ENCODE measurements at regions not wholly inside any gene's neighbourhood (a gene's known extent, or its start where the extent isn't known, plus 50 kb on each side); places are given as distances from the start of the nearest gene placed in this dataset.

DNA sequence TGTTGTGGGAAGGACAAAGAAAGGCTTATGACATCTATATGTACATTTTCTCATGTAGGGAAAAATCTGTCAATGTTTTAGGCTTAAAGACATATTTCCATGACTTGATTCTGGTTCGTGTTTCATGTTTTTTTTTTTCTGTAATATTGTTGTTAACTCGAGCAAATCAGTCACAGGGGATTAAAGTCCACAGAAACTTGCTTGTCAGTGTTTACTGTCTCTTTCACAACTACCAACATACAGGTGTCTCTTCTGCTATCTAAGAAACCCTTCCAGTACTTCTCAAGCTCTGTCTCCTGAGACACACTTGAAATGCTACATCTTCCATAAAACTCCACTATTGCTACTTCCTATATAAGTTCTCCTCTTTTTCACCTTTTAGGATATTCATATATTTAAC, 130.9 kb upstream of the SLITRK6 start:
- no peak for TF ChIP-seq POLR2A (IDR thresholded peaks at IDR 0.05; ENCODE audit: extremely low read depth, insufficient read length)
- DNase-seq (ENCODE audit: low read depth): no peak

DNA sequence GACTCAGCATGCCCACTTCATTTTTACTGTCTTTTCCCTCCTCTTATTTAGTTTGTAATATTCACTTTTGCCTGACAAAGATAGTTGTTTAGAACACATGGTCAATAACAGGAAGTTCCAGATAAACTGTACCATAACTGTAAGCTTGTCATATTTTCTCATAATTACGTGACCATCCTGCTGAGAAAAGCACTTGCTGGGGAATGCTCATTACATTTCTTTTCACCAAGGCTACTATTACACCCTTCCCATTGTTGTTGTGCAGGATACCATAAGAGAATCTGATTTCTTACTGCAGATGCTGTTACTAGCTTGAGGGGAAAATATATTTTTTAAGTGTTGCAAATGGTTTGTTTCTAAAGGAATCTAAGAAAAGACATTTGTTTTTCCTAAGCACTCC, 111.7 kb upstream of the SLITRK6 start:
- DNase-seq (ENCODE audit: low read depth): no peak
- TF ChIP-seq POLR2A (IDR thresholded peaks at IDR 0.05; ENCODE audit: extremely low read depth, insufficient read length): no peak
- no peak for TF ChIP-seq MYC (IDR thresholded peaks at IDR 0.05; ENCODE audit: low read depth, low read length)
- TF ChIP-seq, protein P1, sequence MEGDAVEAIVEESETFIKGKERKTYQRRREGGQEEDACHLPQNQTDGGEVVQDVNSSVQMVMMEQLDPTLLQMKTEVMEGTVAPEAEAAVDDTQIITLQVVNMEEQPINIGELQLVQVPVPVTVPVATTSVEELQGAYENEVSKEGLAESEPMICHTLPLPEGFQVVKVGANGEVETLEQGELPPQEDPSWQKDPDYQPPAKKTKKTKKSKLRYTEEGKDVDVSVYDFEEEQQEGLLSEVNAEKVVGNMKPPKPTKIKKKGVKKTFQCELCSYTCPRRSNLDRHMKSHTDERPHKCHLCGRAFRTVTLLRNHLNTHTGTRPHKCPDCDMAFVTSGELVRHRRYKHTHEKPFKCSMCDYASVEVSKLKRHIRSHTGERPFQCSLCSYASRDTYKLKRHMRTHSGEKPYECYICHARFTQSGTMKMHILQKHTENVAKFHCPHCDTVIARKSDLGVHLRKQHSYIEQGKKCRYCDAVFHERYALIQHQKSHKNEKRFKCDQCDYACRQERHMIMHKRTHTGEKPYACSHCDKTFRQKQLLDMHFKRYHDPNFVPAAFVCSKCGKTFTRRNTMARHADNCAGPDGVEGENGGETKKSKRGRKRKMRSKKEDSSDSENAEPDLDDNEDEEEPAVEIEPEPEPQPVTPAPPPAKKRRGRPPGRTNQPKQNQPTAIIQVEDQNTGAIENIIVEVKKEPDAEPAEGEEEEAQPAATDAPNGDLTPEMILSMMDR (IDR thresholded peaks at IDR 0.05; ENCODE audit: low read depth, low read length): no peak
- TF ChIP-seq, protein P2, sequence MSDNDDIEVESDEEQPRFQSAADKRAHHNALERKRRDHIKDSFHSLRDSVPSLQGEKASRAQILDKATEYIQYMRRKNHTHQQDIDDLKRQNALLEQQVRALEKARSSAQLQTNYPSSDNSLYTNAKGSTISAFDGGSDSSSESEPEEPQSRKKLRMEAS (IDR thresholded peaks at IDR 0.05; ENCODE audit: low read depth, low read length): no peak
- H3K4me3 ChIP-seq (ENCODE audit: low read depth, low read length): no peak overlapping the region

More for the DNA sequence above, 130.9 kb upstream of the SLITRK6 start:
- no peak overlapping the region for H3K4me3 ChIP-seq (ENCODE audit: low read depth, low read length)

DNA sequence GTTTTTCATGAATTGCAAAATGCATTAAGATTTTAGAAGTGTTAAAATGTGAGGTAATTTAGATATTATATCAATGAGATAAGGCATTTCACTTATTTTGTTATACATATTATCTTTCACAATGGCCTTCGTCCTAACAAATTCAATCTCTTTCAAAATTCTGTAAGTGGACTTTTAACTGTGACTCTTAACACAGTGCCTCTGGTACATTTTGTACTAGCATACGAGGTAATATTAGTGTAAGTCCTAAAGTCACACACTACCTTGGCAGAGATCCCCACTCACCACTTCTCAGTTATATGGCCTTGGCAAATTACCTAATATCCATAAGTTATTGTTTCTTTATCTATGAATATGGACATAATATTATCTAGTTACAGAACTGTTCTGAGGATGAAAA, 101.3 kb upstream of the SLITRK6 start:
- TF ChIP-seq MYC (IDR thresholded peaks at IDR 0.05; ENCODE audit: low read depth, low read length) (no peak), POLR2A (IDR thresholded peaks at IDR 0.05; ENCODE audit: extremely low read depth, insufficient read length) (no peak)
- TF ChIP-seq, protein P2 (IDR thresholded peaks at IDR 0.05; ENCODE audit: low read depth, low read length): no peak
- TF ChIP-seq, protein P1 (IDR thresholded peaks at IDR 0.05; ENCODE audit: low read depth, low read length): no peak
- no peak for DNase-seq (ENCODE audit: low read depth)
- no peak overlapping the region for H3K4me3 ChIP-seq (ENCODE audit: low read depth, low read length)

DNA sequence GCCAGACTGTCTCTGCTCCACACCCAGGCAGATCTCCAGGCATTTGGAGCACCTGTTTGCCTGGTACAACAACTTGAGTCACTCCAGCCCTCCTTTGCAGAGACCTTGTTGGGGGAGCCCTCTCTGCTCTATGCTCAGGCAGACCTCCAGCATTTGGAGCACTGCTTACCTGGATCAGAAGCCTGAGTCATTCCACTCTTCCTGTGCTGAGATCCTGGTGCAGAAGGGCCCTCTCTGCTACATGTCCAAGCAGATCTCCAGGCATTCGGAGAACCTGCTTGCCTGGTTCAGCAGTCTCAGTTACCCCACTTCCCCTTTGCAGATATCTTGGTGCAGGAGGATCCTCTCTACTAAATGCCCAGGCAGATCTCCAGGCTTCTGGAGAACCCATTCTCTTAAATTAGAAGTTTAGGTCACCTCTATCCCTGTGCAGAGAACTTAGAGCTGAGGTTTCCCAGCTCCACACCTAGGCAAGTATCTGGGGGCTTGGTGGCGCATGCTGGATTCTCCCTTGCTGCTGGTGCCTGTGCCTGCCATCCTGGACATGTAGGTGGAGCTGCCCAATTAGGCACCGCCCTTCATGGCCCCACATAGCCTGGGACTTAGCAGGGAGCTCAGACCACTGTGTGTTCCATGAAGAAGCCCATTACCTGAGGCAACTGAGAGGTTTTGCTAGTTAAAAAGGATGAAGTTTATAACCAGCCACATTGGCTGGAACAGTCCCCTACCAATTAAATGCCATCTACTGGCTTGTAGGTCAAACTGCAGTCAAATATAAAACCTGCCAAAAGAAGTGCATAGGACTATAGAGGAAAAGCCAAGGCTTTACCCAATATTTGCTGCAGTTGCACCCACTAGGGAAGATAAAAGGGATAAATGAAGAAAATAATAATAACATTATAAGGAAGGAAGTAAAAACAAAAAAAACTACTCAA, 97.6 kb upstream of the SLITRK6 start:
- DNase-seq (ENCODE audit: low read depth): peak; percentile 28
- no peak overlapping the region for H3K4me3 ChIP-seq (ENCODE audit: low read depth, low read length)
- TF ChIP-seq POLR2A (IDR thresholded peaks at IDR 0.05; ENCODE audit: extremely low read depth, insufficient read length): no peak
- TF ChIP-seq, protein P1 (IDR thresholded peaks at IDR 0.05; ENCODE audit: low read depth, low read length): peak; percentile 27
- no peak for TF ChIP-seq MYC (IDR thresholded peaks at IDR 0.05; ENCODE audit: low read depth, low read length)

DNA sequence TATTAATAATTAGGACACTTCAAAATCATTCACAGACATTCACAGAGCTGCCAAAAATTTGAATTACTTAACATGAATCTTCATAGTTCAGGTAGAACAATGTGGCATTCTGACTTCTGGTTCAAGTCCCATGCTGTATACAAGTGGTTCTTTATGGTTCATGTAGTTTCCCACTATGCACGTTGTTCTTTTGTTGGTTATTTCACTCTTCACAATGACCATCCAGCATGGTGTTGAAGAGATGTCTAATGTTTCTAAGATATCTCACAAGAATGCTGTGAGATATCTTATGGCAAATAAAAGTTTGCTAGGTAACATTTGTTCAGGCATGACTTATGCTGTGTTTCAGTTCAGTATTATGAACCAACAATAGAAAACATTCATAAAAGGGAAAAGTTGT, 88.2 kb upstream of the SLITRK6 start:
- TF ChIP-seq, protein P2 (IDR thresholded peaks at IDR 0.05; ENCODE audit: low read depth, low read length): no peak
- TF ChIP-seq, protein P1 (IDR thresholded peaks at IDR 0.05; ENCODE audit: low read depth, low read length): no peak
- TF ChIP-seq POLR2A (IDR thresholded peaks at IDR 0.05; ENCODE audit: extremely low read depth, insufficient read length) (no peak), MYC (IDR thresholded peaks at IDR 0.05; ENCODE audit: low read depth, low read length) (no peak)
- no peak overlapping the region for H3K4me3 ChIP-seq (ENCODE audit: low read depth, low read length)
- DNase-seq (ENCODE audit: low read depth): no peak

DNA sequence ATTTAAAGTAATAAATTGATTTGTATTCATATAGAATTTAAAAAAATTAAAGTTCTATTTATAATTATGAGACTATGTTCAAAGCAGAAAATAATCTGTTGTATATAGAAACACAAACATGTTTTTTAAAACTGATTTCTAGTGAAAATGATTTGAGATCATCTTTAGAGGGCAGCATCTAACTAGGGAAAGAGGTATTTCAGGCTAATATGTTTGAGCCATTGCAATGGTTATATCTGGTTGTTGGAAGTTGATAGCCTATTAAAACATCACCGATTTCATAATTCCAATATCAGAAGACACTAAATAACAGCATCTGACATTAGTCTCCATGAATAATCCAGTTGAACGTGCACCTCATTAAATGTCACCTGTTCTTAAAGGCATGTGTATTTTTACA, 79.8 kb upstream of the SLITRK6 start:
- no peak overlapping the region for H3K4me3 ChIP-seq (ENCODE audit: low read depth, low read length)
- TF ChIP-seq, protein P1 (IDR thresholded peaks at IDR 0.05; ENCODE audit: low read depth, low read length): no peak
- no peak for TF ChIP-seq POLR2A (IDR thresholded peaks at IDR 0.05; ENCODE audit: extremely low read depth, insufficient read length)
- TF ChIP-seq MYC (IDR thresholded peaks at IDR 0.05; ENCODE audit: low read depth, low read length): no peak
- TF ChIP-seq, protein P2 (IDR thresholded peaks at IDR 0.05; ENCODE audit: low read depth, low read length): no peak
- DNase-seq (ENCODE audit: low read depth): no peak

Data from NB4 (cell line).